ENCODE measurements at regions not wholly inside any gene's neighbourhood (a gene's known extent, or its start where the extent isn't known, plus 50 kb on each side); places are given as distances from the start of the nearest gene placed in this dataset.

GRCh38 chr9:109619310-109619709, 121.2 kb upstream of the PTPN3 start:
- TF ChIP-seq EP300 (IDR thresholded peaks at IDR 0.05; ENCODE audit: borderline replicate concordance), result no peak
- TF ChIP-seq RAD21 (IDR thresholded peaks at IDR 0.05; ENCODE audit: low read depth), result no peak
- TF ChIP-seq, protein P1, sequence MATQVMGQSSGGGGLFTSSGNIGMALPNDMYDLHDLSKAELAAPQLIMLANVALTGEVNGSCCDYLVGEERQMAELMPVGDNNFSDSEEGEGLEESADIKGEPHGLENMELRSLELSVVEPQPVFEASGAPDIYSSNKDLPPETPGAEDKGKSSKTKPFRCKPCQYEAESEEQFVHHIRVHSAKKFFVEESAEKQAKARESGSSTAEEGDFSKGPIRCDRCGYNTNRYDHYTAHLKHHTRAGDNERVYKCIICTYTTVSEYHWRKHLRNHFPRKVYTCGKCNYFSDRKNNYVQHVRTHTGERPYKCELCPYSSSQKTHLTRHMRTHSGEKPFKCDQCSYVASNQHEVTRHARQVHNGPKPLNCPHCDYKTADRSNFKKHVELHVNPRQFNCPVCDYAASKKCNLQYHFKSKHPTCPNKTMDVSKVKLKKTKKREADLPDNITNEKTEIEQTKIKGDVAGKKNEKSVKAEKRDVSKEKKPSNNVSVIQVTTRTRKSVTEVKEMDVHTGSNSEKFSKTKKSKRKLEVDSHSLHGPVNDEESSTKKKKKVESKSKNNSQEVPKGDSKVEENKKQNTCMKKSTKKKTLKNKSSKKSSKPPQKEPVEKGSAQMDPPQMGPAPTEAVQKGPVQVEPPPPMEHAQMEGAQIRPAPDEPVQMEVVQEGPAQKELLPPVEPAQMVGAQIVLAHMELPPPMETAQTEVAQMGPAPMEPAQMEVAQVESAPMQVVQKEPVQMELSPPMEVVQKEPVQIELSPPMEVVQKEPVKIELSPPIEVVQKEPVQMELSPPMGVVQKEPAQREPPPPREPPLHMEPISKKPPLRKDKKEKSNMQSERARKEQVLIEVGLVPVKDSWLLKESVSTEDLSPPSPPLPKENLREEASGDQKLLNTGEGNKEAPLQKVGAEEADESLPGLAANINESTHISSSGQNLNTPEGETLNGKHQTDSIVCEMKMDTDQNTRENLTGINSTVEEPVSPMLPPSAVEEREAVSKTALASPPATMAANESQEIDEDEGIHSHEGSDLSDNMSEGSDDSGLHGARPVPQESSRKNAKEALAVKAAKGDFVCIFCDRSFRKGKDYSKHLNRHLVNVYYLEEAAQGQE (IDR thresholded peaks at IDR 0.05; ENCODE audit: low read depth), result no peak
- TF ChIP-seq FOXM1 (IDR thresholded peaks at IDR 0.05; ENCODE audit: borderline replicate concordance, low read depth), result no peak
- TF ChIP-seq, protein P2, sequence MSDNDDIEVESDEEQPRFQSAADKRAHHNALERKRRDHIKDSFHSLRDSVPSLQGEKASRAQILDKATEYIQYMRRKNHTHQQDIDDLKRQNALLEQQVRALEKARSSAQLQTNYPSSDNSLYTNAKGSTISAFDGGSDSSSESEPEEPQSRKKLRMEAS (IDR thresholded peaks at IDR 0.05), result no peak
- no peak for TF ChIP-seq CEBPB (IDR thresholded peaks at IDR 0.05)
- no peak for TF ChIP-seq TCF12 (IDR thresholded peaks at IDR 0.05; ENCODE audit: low read depth)
- TF ChIP-seq, protein P3, sequence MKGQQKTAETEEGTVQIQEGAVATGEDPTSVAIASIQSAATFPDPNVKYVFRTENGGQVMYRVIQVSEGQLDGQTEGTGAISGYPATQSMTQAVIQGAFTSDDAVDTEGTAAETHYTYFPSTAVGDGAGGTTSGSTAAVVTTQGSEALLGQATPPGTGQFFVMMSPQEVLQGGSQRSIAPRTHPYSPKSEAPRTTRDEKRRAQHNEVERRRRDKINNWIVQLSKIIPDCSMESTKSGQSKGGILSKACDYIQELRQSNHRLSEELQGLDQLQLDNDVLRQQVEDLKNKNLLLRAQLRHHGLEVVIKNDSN (IDR thresholded peaks at IDR 0.05), result no peak
- TF ChIP-seq ZBTB7A (IDR thresholded peaks at IDR 0.05; ENCODE audit: low read depth), result no peak
- no peak for TF ChIP-seq TAF1 (IDR thresholded peaks at IDR 0.05; ENCODE audit: low read depth)
- no peak for TF ChIP-seq TEAD4 (IDR thresholded peaks at IDR 0.05)
- no peak for TF ChIP-seq EGR1 (IDR thresholded peaks at IDR 0.05)
- TF ChIP-seq YY1 (IDR thresholded peaks at IDR 0.05; ENCODE audit: low read depth), result no peak
